GM11168 (cell line): ENCODE measurements at regions not wholly inside any gene's neighbourhood (a gene's known extent, or its start where the extent isn't known, plus 50 kb on each side); places are given as distances from the start of the nearest gene placed in this dataset.
"Not testable (repeated sequence)": the region's sequence is repeated elsewhere in the genome, so short reads cannot be mapped to it uniquely, and the experiment has no call there.

Experiments
- in situ Hi-C: fragments of 300-500 bp; cut with MboI; formaldehyde crosslinking; loops from one replicate; pipeline ENCODE4 v1.12.0; 2022; ENCODE audit warnings: low sequenced_read_pairs; ENCODE audit not compliant: unreplicated experiment

GRCh38 chr15:77944002-77944867 lies 133.3 kb downstream of the TBC1D2B start:
- in situ Hi-C loops: no loop called here

GRCh38 chr15:77942611-77943211 lies 134.8 kb downstream of the TBC1D2B start:
- in situ Hi-C loops: no loop called here

GRCh38 chr15:77941090-77941827 lies 136.3 kb downstream of the TBC1D2B start:
- in situ Hi-C loops: not testable (repeated sequence)

GRCh38 chr15:77940381-77940947 lies 137.0 kb downstream of the TBC1D2B start:
- in situ Hi-C loops: no loop called here

- in situ Hi-C loops: no loop called here
Observed at GRCh38 chr15:77939851-77940250, 137.7 kb downstream of the TBC1D2B start.

GRCh38 chr15:77939026-77939425 lies 138.5 kb downstream of the TBC1D2B start:
- in situ Hi-C loops: not testable (repeated sequence)

GRCh38 chr15:77938546-77938945 lies 139.0 kb downstream of the TBC1D2B start:
- in situ Hi-C loops: not testable (repeated sequence)

GRCh38 chr15:77936567-77936966 lies 140.9 kb downstream of the TBC1D2B start:
- in situ Hi-C loops: not testable (repeated sequence)

GRCh38 chr15:77934516-77934915 lies 143.0 kb downstream of the TBC1D2B start:
- in situ Hi-C loops: not testable (repeated sequence)

- in situ Hi-C loops: not testable (repeated sequence)
Observed at GRCh38 chr15:77930907-77931306, 146.6 kb downstream of the TBC1D2B start.

- in situ Hi-C loops: not testable (repeated sequence)
Observed at GRCh38 chr15:77930490-77930889, 147.0 kb downstream of the TBC1D2B start.

- in situ Hi-C loops: not testable (repeated sequence)
Observed at GRCh38 chr15:77926789-77927188, 150.7 kb downstream of the TBC1D2B start.

- in situ Hi-C loops: not testable (repeated sequence)
Observed at GRCh38 chr15:77926296-77926695, 151.2 kb downstream of the TBC1D2B start.

- in situ Hi-C loops: not testable (repeated sequence)
Observed at GRCh38 chr15:77925101-77925500, 152.4 kb downstream of the TBC1D2B start.

GRCh38 chr15:77921664-77922063 lies 155.8 kb downstream of the TBC1D2B start:
- in situ Hi-C loops: no loop called here

- in situ Hi-C loops: not testable (repeated sequence)
Observed at GRCh38 chr15:77916966-77917635, 160.4 kb downstream of the TBC1D2B start.

GRCh38 chr15:77915961-77916330 lies 161.6 kb downstream of the TBC1D2B start:
- in situ Hi-C loops: not testable (repeated sequence)

- in situ Hi-C loops: no loop called here
Observed at GRCh38 chr15:77915261-77915960, 162.1 kb downstream of the TBC1D2B start.

GRCh38 chr15:77914531-77914930 lies 163.0 kb downstream of the TBC1D2B start:
- in situ Hi-C loops: not testable (repeated sequence)
